ENCODE measurements at regions not wholly inside any gene's neighbourhood (a gene's known extent, or its start where the extent isn't known, plus 50 kb on each side); places are given as distances from the start of the nearest gene placed in this dataset.

DNA sequence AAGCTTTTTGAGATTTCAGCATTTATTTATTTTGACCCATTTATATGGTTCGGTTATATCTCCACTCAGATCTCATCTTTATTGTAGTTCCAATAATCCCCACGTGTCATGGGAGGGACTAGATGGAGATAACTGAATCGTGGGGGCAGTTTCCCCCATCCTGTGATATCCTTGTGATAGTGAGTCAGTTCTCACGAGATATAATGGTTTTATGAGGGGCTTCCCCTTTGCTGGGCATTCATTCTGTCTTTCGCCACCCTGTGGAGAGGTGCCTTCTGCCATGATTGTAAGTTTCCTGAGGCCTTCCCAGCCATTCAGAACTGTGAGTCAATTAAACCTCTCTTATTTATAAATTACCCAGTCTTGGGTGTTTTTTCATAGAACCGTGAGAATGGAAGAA, 96.5 kb upstream of the PCSK1 start:
- no peaks in the 10 kb centered on the region for H3K4me1 Mint-ChIP-seq (ENCODE audit: low read depth)
- H3K27me3 Mint-ChIP-seq (ENCODE audit: low read depth) = peaks cover 10% of the 10 kb centered on the region
- no peaks in the 10 kb centered on the region for H3K9me3 Mint-ChIP-seq (ENCODE audit: low read depth)
- H3K27ac Mint-ChIP-seq (ENCODE audit: unreplicated experiment) = no peak overlapping the region
- DNase-seq (ENCODE audit: low spot score) = no peak
- no peak overlapping the region for H3K4me3 Mint-ChIP-seq (ENCODE audit: unreplicated experiment)
- TF ChIP-seq CTCF (IDR thresholded peaks at IDR 0.05) = no peak
- no peaks in the 10 kb centered on the region for H3K36me3 Mint-ChIP-seq (ENCODE audit: low read depth)

GRCh38 chr5:96530901-96531300, 97.9 kb upstream of the PCSK1 start:
- no peak for DNase-seq (ENCODE audit: low spot score)
- Mint-ChIP-seq H3K36me3 (ENCODE audit: low read depth) (no peaks in the 10 kb centered on the region), H3K4me3 (ENCODE audit: unreplicated experiment) (no peak overlapping the region), H3K27ac (ENCODE audit: unreplicated experiment) (no peak overlapping the region), H3K9me3 (ENCODE audit: low read depth) (no peaks in the 10 kb centered on the region), H3K4me1 (ENCODE audit: low read depth) (no peaks in the 10 kb centered on the region), H3K27me3 (ENCODE audit: low read depth) (peaks cover 7% of the 10 kb centered on the region)
- TF ChIP-seq CTCF (IDR thresholded peaks at IDR 0.05) = no peak

DNA sequence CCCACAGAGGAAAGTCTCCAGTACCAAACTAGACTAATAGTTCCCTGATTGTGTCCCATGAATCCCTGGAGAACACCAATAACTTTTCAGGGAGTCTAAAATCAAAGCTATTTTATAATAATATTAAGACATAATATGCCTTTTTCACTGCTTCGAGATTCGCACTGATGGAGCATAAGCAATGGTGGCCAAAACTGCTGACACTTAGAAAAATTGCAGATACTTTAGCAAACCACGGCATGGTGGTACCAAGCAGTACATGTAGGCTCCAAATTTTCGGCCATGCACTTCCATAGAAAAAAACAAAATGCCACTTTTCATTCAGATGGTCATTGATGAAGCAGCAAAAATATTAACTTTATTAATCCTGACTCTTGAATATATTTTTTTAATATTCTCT, 100.3 kb upstream of the PCSK1 start:
- no peak for DNase-seq (ENCODE audit: low spot score)
- H3K4me1 Mint-ChIP-seq (ENCODE audit: low read depth) = peaks cover 5% of the 10 kb centered on the region
- no peak for TF ChIP-seq CTCF (IDR thresholded peaks at IDR 0.05)
- H3K27me3 Mint-ChIP-seq (ENCODE audit: low read depth) = no peaks in the 10 kb centered on the region
- no peak overlapping the region for H3K27ac Mint-ChIP-seq (ENCODE audit: unreplicated experiment)
- H3K36me3 Mint-ChIP-seq (ENCODE audit: low read depth) = no peaks in the 10 kb centered on the region
- H3K4me3 Mint-ChIP-seq (ENCODE audit: unreplicated experiment) = no peak overlapping the region
- no peaks in the 10 kb centered on the region for H3K9me3 Mint-ChIP-seq (ENCODE audit: low read depth)

DNA sequence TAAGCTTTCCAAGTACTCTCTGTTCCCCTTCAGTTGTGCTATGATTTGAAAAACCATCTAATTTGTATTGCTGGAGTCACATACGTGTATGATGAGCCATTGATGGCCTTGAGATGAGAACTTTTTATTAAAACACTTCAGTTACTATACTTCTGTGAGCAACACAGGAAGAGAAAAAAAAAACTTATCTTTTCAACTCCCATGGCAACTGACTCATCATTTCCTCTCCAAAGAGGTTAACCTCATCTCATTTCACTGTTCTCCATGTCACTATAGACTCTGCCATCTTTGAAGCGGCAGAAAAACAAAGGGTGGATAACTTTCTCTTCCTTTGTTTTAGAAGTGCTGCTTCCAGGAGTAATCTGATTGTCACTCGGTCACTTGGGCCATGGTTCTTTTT, 104.3 kb upstream of the PCSK1 start:
- H3K27ac Mint-ChIP-seq (ENCODE audit: unreplicated experiment) = no peak overlapping the region
- no peaks in the 10 kb centered on the region for H3K9me3 Mint-ChIP-seq (ENCODE audit: low read depth)
- no peaks in the 10 kb centered on the region for H3K36me3 Mint-ChIP-seq (ENCODE audit: low read depth)
- no peak overlapping the region for H3K4me3 Mint-ChIP-seq (ENCODE audit: unreplicated experiment)
- TF ChIP-seq CTCF (IDR thresholded peaks at IDR 0.05) = no peak
- H3K4me1 Mint-ChIP-seq (ENCODE audit: low read depth) = peaks cover 5% of the 10 kb centered on the region
- H3K27me3 Mint-ChIP-seq (ENCODE audit: low read depth) = no peaks in the 10 kb centered on the region
- no peak for DNase-seq (ENCODE audit: low spot score)

DNA sequence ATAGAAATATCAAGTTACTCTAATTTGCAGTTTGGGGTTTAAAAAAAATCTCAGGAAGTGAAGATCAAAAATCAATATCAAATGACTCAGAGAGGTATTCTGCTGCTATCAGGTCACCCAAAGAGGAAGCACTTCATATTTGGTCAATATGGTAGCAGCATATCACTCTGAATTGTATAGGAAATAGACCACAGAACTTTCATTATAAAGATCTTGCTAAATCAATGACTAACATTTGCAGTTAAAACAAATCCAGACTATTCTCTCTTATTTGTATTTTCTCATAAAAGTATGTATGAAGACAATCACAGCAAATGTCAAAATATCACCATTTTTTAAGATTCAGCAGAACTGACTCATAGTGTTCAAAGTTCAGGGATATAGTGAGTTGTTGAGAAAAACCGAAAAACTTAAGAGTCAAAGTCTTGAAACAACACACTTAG, 105.8 kb upstream of the PCSK1 start:
- Mint-ChIP-seq H3K27me3 (ENCODE audit: low read depth) (no peaks in the 10 kb centered on the region), H3K4me3 (ENCODE audit: unreplicated experiment) (no peak overlapping the region), H3K4me1 (ENCODE audit: low read depth) (peaks cover 5% of the 10 kb centered on the region), H3K36me3 (ENCODE audit: low read depth) (no peaks in the 10 kb centered on the region), H3K9me3 (ENCODE audit: low read depth) (no peaks in the 10 kb centered on the region), H3K27ac (ENCODE audit: unreplicated experiment) (no peak overlapping the region)
- no peak for TF ChIP-seq CTCF (IDR thresholded peaks at IDR 0.05)
- no peak for DNase-seq (ENCODE audit: low spot score)
